D341Med (cell line): ENCODE measurements at regions not wholly inside any gene's neighbourhood (a gene's known extent, or its start where the extent isn't known, plus 50 kb on each side); places are given as distances from the start of the nearest gene placed in this dataset.

Experiments
- DNase-seq: peaks from one replicate; pipeline ENCODE4 v3.0.0; 2012; ENCODE audit warnings: low spot score

DNA sequence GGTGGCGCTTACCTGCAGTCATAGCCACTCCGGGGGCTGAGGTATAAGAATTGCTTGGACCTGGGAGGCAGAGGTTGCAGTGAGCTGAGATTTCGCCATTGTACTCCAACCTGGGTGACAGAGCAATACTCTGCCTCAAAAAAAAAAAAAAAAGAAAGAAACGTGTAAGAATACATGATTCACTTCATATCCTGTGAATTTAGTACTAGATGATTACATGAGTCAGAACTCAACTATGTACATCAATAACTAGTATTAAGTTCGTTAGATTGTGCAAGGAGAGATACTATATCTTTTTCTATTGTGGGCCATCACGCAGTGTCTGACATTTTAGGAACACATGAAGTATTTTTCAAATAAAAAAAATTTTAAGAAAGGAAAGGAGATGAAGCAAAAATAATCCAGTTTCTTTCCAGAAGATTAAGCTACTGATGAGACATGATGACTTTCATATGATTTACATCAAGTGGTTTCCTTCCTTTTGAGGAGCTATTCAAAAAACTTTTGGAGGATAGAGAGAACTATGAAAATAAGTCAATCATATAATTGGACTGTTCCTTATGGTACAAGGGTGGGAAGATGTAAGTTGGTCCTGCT lies 64.7 kb upstream of the EXOC1L start:
- no peak for DNase-seq

DNA sequence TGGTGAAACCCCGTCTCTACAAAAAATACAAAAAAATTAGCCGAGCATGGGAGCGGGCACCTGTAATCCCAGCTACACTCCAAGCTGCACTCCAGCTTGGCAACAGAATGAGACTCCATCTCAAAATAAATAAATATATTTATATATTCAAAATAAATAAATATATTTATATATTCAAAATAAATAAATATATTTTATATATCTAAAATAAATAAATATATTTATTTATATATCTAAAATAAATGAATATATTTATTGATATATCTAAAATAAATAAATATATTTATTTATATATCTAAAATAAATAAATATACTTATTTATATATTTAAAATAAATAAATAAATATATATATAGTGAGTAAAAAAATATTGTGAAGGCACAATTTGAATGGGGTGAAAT lies 63.4 kb upstream of the EXOC1L start:
- DNase-seq: no peak

DNA sequence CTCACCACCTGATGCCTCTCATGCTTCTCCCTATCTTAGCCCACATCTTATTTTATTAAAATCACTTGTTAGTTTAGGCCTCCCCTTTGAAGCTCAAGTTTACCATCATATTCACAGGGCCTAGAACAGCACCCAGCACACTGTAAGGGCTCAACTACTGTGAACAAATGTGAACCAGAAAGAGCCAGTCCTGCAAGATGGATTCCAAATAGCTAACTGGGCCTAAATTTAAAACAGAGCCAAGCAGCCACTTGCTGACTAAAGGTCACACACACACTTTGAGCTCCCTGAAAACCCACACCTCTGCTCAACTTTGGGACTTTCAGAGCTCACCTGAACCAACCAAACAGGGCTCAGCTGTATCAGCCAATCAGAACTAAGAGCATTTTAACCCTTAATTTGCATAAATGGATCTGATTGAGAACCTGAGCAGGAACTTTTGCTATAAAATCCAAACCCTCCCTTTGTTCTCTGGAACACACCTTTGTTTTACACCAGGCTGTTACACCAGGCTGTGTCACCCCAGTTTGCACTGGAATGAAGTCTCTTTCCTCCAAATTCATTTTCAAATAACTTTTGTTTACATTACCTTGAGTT lies 62.1 kb upstream of the EXOC1L start:
- no peak for DNase-seq

DNA sequence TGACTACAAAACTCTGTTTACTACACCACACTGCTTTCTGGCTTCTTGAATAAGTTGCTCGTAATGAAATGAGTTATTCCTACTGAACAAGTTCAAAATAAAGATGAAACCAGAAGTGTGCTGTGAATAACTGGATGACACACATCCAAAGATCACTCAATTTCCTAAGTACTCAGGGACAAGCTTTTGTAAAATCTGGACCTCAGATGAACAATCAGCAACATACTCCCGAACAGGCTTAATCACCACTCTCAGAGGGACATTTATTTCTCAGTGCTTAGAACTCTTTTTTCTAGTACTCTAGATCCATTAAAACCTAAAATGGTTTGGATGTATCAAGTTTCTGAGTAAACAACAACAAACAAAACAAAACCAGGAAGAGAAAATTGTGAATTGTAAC lies 61.5 kb upstream of the EXOC1L start:
- DNase-seq: no peak

DNA sequence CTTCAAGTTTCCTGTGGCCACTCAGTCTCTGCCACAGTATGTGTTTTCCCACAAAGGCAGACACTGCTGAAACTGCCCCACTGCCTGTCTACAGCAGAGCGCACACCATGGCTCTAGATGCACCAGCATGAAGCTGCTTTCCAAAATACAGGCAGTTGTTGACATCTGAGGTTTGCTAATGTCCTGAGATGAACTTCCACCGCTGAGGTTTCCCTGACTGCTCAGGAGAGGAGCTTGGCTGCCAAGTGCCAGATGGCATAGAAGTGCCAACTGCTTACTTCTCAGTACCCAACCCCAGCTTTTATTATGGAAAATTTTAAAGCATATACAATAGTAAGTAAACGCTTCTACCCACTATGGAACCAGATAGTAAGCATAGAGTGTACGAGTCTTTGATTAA lies 61.0 kb upstream of the EXOC1L start:
- peak; percentile 57 for DNase-seq

DNA sequence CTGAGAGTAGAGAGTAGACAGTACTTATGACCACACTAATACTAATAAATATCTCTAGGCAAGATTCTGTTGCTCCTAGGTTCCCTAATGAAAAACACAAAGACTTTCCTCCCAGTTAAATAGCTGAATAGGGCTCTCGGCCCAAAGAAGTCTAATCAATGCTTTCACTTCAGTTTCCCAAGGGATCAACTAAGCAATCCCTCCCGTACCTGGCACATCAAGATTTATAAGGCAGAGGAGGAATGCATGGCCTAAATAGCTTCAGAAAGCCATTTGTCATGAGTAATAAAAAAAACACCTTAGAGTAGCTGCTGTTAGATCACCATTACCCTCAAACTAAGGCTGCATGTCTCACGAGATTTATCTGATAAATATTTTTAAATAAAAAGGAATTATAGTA lies 56.8 kb upstream of the EXOC1L start:
- DNase-seq: peak; percentile 53

DNA sequence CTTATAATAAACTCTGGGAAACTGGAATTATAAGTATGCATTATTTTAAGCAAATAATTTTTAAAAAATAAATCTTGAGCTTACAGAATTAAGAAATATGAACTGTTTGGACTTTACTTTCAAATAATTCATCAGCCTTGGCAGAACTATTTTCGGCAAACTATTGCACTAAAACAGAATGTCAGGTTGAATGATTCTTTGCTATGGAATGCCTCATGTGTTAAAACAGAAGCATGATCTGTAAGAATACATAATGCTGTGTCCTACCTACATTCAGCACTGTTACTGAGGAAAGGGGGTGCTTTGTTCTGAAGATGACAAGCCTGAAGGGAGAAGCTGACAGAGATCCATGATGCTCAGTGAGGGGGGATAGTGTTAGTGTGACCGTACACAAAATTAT lies 55.6 kb upstream of the EXOC1L start:
- DNase-seq: no peak

DNA sequence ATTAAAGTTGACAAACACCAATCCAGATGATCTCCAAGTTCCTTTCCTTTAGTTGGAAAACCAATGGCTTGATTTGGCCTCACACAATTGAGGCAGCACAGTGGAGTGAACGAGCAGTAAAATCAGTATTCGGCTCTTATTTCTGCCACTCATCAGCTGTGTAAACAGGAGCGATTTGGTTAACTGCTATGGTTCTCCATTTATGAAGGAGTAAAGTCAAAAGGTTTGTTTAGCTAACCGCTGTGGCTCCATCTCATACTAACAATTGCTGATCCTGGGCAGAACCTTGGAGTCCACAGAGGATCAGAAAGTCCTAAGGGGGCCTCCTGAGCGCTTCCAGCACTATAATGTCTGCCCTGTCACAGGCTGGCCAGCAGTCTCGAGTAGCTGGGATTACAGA lies 54.5 kb upstream of the EXOC1L start:
- no peak for DNase-seq

DNA sequence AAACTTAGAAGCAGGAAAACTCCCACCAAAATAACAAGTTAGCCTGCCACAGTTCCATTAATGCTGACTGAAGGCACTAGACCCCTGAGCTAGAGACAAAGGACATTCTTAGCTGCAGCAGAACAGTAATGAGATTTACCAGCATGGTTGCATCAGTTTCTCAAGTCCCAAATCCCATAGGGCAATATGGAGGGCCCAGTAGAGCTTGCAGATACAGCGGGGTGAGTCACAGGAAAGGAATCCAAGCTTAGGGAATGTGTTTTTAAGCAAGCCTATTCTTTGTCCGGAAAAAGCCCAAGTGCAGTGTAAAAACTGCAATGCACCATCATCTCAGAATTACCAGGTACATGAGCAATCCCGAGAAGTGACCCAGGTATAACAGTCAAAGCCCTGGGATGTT lies 51.3 kb upstream of the EXOC1L start:
- no peak for DNase-seq
